HS-5 (cell line): ENCODE measurements at regions not wholly inside any gene's neighbourhood (a gene's known extent, or its start where the extent isn't known, plus 50 kb on each side); places are given as distances from the start of the nearest gene placed in this dataset.

ENCODE experiments used
- DNase-seq: peaks from one replicate; pipeline ENCODE4 v3.0.0-alpha.2; 2012; ENCODE audit warnings: low read depth

- DNase-seq, result no peak
Measured at GRCh38 chr17:51555153-51555552, 294.8 kb downstream of the UTP18 start.

GRCh38 chr17:51559778-51560177 is 299.4 kb downstream of the UTP18 start:
- DNase-seq, result no peak

- DNase-seq, result no peak
Measured at GRCh38 chr17:51560398-51560797, 300.1 kb downstream of the UTP18 start.

- no peak for DNase-seq
Measured at GRCh38 chr17:51563961-51564360, 303.6 kb downstream of the UTP18 start.

GRCh38 chr17:51572115-51572514 is 311.8 kb downstream of the UTP18 start:
- no peak for DNase-seq
